Activated T-helper 1 cell treated with anti-CD3 and anti-CD28 coated beads, Interleukin-12 subunit alpha, Interleukin-12 subunit beta, Interleukin-2, Interleukin-4 antibody, amounts not matched to agents 30 ng/mL and 10 ng/mL and 1 ng/mL, durations not matched to agents 14 hours and 24 hours and 36 hours (primary cell): ENCODE measurements at regions not wholly inside any gene's neighbourhood (a gene's known extent, or its start where the extent isn't known, plus 50 kb on each side); places are given as distances from the start of the nearest gene placed in this dataset.

Experiments
- DNase-seq: peaks from one replicate; pipeline ENCODE4 v3.0.0; 2021; ENCODE audit warnings: low spot score
- H3K27ac Mint-ChIP-seq: one replicate; pipeline ENCODE4 v1.8.0; 2021; ENCODE audit warnings: mild to moderate bottlenecking, mixed read lengths
- H3K27me3 Mint-ChIP-seq: one replicate; pipeline ENCODE4 v1.8.0; 2022; ENCODE audit warnings: mild to moderate bottlenecking, moderate library complexity, mixed read lengths; ENCODE audit not compliant: insufficient read depth
- H3K36me3 Mint-ChIP-seq: one replicate; pipeline ENCODE4 v1.8.0; 2021; ENCODE audit warnings: low read depth, mixed read lengths
- H3K4me1 Mint-ChIP-seq: one replicate; pipeline ENCODE4 v1.8.0; 2021; ENCODE audit warnings: low read depth, mixed read lengths
- H3K4me3 Mint-ChIP-seq: one replicate; pipeline ENCODE4 v1.8.0; 2021; ENCODE audit warnings: mild to moderate bottlenecking, moderate library complexity, mixed read lengths
- H3K9me3 Mint-ChIP-seq: one replicate; pipeline ENCODE4 v1.8.0; 2021; ENCODE audit warnings: mixed read lengths
- intact Hi-C: fragments of 100-400 bp; cut with micrococcal nuclease; formaldehyde crosslinking; loops from one replicate; pipeline ENCODE4 v1.15.1; 2024

DNA sequence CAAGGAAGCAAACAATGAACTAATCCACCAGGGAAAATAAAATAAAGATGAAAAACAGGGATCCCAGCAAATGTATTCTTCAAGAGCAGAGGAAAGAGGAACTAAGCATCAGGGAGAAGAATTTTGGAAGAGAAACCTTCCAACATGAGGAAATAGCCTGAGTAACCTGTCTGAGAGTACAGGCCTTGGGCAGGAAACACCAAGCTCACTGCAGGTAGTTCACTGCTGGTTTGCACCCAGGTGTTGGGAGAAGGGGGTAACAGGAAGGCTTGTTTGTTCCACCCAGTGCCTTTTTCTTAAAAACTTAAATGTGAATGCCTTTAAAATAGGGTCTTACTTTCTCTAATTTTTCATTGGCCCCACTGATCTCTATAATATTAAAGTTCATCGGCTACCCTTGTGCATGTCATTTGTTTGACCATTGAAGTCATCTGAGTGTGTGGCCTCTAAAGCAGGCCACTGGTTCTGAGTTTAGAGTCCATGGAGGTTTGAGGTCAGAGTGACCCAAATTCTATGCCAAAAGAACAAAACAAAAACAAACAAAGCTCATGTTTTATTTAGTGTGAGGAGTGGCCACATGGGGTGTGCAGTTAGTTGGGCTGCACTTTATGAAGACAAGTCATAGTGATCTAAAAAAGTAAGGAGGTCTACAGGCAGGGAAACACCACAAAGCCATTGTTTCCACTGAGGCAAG lies 62.9 kb upstream of the COX10 start:
- no peak for DNase-seq
- H3K9me3 Mint-ChIP-seq: no peaks in the 10 kb centered on the region
- no peak overlapping the region for H3K4me3 Mint-ChIP-seq
- peaks cover 12% of the 10 kb centered on the region for H3K36me3 Mint-ChIP-seq
- intact Hi-C loops: no loop called here
- no peaks in the 10 kb centered on the region for H3K27me3 Mint-ChIP-seq
- peaks cover 5% of the 10 kb centered on the region for H3K4me1 Mint-ChIP-seq
- H3K27ac Mint-ChIP-seq: no peak overlapping the region

DNA sequence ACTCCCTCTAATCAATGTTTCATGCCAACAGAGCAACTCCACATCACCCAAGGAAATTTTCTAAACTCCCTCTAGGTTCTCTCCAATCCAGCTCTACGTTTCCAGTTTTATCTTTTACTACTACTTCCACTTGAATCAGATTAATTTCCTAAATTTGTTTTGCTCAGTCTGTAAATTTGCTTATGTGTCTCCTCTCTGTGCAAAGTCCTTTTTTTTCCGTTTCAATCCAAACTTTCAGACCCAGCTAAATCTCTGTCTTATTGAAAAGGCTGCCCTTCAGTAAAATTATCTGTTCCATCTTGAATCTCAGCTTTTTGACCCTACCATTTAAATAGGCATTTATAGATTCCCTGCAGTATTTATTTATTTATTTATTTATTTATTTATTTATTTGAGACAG lies 61.4 kb upstream of the COX10 start:
- no peak for DNase-seq
- H3K4me1 Mint-ChIP-seq: peaks cover 5% of the 10 kb centered on the region
- no peak overlapping the region for H3K27ac Mint-ChIP-seq
- H3K4me3 Mint-ChIP-seq: no peak overlapping the region
- intact Hi-C loops: no loop called here
- peaks cover 7% of the 10 kb centered on the region for H3K36me3 Mint-ChIP-seq
- H3K9me3 Mint-ChIP-seq: no peaks in the 10 kb centered on the region
- H3K27me3 Mint-ChIP-seq: no peaks in the 10 kb centered on the region

DNA sequence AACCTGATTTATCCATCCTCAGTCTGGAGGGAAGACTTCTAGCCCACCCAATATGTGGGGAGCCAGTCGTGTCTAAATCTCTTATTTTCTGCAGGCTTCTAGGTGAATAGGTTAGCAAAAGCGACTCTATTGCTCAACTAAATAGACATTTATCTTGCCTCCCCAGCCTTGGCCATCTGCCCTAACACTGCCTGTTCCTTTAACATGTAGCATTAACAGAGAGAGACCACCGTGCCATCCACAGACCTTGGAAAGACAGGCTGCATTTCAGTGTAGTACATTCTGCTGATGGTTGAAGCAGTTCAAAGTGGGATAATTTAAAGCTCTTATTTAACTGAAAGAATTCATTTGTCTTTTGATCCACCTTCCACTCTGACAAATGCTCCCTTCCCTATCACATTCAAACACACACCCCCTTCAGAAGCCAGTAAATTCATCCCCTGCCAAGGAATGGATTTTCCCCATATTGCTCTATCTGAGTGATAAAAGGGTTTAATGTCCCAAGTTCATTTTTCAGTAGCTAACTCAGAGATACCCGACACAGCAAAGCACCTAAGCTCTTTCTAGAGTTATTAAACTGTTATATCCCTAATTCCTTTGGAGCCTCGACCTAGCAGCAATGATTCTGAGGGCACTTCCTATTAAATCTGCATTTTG lies 58.1 kb upstream of the COX10 start:
- Mint-ChIP-seq H3K4me3 (no peak overlapping the region), H3K4me1 (peaks cover 1% of the 10 kb centered on the region), H3K9me3 (no peaks in the 10 kb centered on the region), H3K36me3 (peaks cover 4% of the 10 kb centered on the region), H3K27ac (no peak overlapping the region), H3K27me3 (no peaks in the 10 kb centered on the region)
- DNase-seq: no peak
- intact Hi-C loops: no loop called here

GRCh38 chr17:14011740-14012405 lies 57.4 kb upstream of the COX10 start:
- intact Hi-C loops: no loop called here
- H3K9me3 Mint-ChIP-seq: no peaks in the 10 kb centered on the region
- H3K27me3 Mint-ChIP-seq: no peaks in the 10 kb centered on the region
- no peak overlapping the region for H3K27ac Mint-ChIP-seq
- no peak overlapping the region for H3K4me3 Mint-ChIP-seq
- no peaks in the 10 kb centered on the region for H3K4me1 Mint-ChIP-seq
- DNase-seq: no peak
- peaks cover 3% of the 10 kb centered on the region for H3K36me3 Mint-ChIP-seq

DNA sequence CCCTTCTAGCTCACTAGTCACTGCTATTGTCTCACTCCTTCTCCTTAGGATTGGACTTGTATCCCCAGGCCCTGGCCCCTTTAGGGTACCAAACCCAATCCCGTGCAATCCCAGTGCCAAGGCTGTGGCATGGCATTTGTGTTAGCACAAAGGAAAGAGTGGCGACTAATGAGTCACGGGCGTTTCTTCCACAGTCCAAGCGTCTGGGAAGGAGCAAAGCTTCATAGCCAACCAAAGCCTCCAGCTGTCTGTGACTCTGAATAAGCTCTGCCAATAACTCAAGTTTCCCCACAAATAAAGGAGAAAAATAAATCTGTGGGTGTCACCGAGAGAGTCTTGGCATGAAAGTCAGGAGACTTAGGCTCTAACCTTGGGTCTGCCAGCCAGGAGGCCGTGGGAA lies 54.6 kb upstream of the COX10 start:
- intact Hi-C loops: no loop called here
- Mint-ChIP-seq H3K27ac (no peak overlapping the region), H3K9me3 (no peaks in the 10 kb centered on the region), H3K27me3 (no peaks in the 10 kb centered on the region), H3K36me3 (peaks cover 7% of the 10 kb centered on the region), H3K4me1 (peaks cover 8% of the 10 kb centered on the region), H3K4me3 (no peak overlapping the region)
- no peak for DNase-seq

- Mint-ChIP-seq H3K27ac (no peak overlapping the region), H3K36me3 (peaks cover 9% of the 10 kb centered on the region), H3K27me3 (no peaks in the 10 kb centered on the region), H3K4me3 (no peak overlapping the region), H3K4me1 (peaks cover 14% of the 10 kb centered on the region), H3K9me3 (no peaks in the 10 kb centered on the region)
- intact Hi-C loops: no loop called here
- no peak for DNase-seq
These were observed 54.0 kb upstream of the COX10 start for GRCh38 chr17:14015271-14015670.

DNA sequence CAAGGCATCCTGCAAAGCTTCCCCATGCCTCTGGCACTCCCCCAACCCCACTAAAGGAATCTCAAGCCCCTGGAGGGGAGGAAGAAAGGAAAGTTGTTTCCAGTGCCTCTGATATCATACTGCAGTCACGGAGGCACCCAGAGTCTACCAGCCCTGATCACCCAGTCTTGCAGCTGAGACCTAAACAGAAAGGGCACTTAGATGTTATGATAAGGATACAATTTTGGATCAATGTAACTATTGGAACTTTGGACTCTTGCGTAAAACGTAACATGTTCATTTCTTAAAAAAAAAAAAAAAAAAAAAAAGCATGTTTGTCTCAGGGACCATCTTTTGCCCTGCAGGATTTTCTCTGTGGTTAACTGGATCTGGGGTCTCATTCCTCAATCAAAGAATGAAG lies 52.4 kb upstream of the COX10 start:
- Mint-ChIP-seq H3K27ac (no peak overlapping the region), H3K4me1 (peaks cover 17% of the 10 kb centered on the region), H3K9me3 (no peaks in the 10 kb centered on the region), H3K36me3 (peaks cover 9% of the 10 kb centered on the region), H3K4me3 (no peak overlapping the region), H3K27me3 (no peaks in the 10 kb centered on the region)
- intact Hi-C loops: no loop called here
- DNase-seq: no peak

GRCh38 chr17:14019186-14019956 lies 49.9 kb upstream of the COX10 start:
- DNase-seq: no peak
- Mint-ChIP-seq H3K4me3 (peak overlapping the region; percentile 48), H3K4me1 (peaks cover 17% of the 10 kb centered on the region), H3K9me3 (no peaks in the 10 kb centered on the region), H3K27ac (peak overlapping the region; percentile 69), H3K27me3 (no peaks in the 10 kb centered on the region), H3K36me3 (peaks cover 9% of the 10 kb centered on the region)
- intact Hi-C loops: no loop called here
